Endodermal cell (in vitro differentiated cells): ENCODE measurements at regions not wholly inside any gene's neighbourhood (a gene's known extent, or its start where the extent isn't known, plus 50 kb on each side); places are given as distances from the start of the nearest gene placed in this dataset.

Source experiments
- DNase-seq: peaks from one replicate; pipeline ENCODE4 v3.0.0-alpha.2; 2017
- H3K27ac ChIP-seq: 2 replicates; pipeline ENCODE4 v1.5.1; 2013; ENCODE audit warnings: mild to moderate bottlenecking, low read depth, low read length, moderate library complexity
- H3K27me3 ChIP-seq: 2 replicates; pipeline ENCODE4 v1.6.1; 2013; ENCODE audit warnings: mild to moderate bottlenecking, low read length, moderate library complexity; ENCODE audit not compliant: insufficient read depth, control insufficient read depth, poor library complexity, severe bottlenecking
- H3K36me3 ChIP-seq: 2 replicates; pipeline ENCODE4 v1.7.0; 2013; ENCODE audit warnings: mild to moderate bottlenecking, low read length, moderate library complexity; ENCODE audit not compliant: control insufficient read depth, insufficient read depth
- H3K4me1 ChIP-seq: one replicate; pipeline ENCODE4 v1.7.0; 2013; ENCODE audit warnings: low read length; ENCODE audit not compliant: control insufficient read depth, insufficient read depth
- H3K4me3 ChIP-seq: 2 replicates; pipeline ENCODE4 v1.5.1; 2013; ENCODE audit warnings: mild to moderate bottlenecking, low read length, moderate library complexity
- H3K9ac ChIP-seq: 2 replicates; pipeline ENCODE4 v1.6.1; 2013; ENCODE audit warnings: mild to moderate bottlenecking, low read length, moderate library complexity; ENCODE audit not compliant: poor library complexity, severe bottlenecking; ENCODE audit errors: extremely low read depth
- H3K9me3 ChIP-seq: 2 replicates; pipeline ENCODE4 v1.6.1; 2013; ENCODE audit warnings: mild to moderate bottlenecking, low read length, moderate library complexity; ENCODE audit not compliant: control insufficient read depth
- H3K27ac Mint-ChIP-seq: 2 replicates; pipeline ENCODE4 v1.8.0; 2020; ENCODE audit warnings: mixed read lengths
- H3K27me3 Mint-ChIP-seq: 2 replicates; pipeline ENCODE4 v1.8.0; 2021; ENCODE audit warnings: mild to moderate bottlenecking, mixed read lengths; ENCODE audit not compliant: insufficient read depth
- H3K36me3 Mint-ChIP-seq: 2 replicates; pipeline ENCODE4 v1.8.0; 2020; ENCODE audit warnings: low read depth, mixed read lengths
- H3K4me1 Mint-ChIP-seq: 2 replicates; pipeline ENCODE4 v1.8.0; 2020; ENCODE audit warnings: mixed read lengths
- H3K4me3 Mint-ChIP-seq: 2 replicates; pipeline ENCODE4 v1.8.0; 2020; ENCODE audit warnings: mild to moderate bottlenecking, moderate library complexity, mixed read lengths
- H3K9me3 Mint-ChIP-seq: 2 replicates; pipeline ENCODE4 v1.8.0; 2020; ENCODE audit warnings: mild to moderate bottlenecking, mixed read lengths
- WGBS, 2 experiments: methylation state at CpG; one replicate each; pipeline versions ENCODE4 v1.1.5 to v1.1.7; 2013; ENCODE audit warnings: missing lambda C conversion rate in 2 of 2, mixed read lengths in 1 of 2; ENCODE audit not compliant: insufficient coverage in 1 of 2, insufficient read length in 1 of 2; 5-methylcytosine and 5-hydroxymethylcytosine counted together
- TF ChIP-seq, protein P1 (sequence below): fragments of 200-600 bp; sonication (generic); conservative IDR thresholded peaks from 2 replicates; pipeline ENCODE4 v1.5.0; 2021; ENCODE audit warnings: antibody characterized with exemption, mild to moderate bottlenecking

DNA sequence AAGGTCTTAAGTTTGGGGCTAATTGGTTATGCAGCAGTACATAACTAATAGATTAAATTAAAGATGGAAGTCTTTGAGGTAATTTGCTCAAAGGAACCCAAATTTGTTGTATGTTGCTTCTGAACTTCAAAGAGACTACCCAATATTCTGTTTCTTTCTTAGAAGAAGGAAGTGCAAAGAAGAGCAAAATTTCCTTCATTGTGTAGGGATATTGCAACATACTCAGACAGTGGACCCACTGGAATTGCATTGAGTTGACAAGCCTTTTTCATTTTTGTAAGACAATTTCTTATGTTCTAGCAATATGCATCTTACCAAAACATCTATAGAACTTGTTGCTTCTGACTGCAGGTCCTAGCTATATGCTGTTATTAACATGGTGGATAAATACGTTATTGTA, 527.8 kb downstream of the SH2D4B start:
- no peaks in the 10 kb centered on the region for H3K9me3 Mint-ChIP-seq
- no peaks in the 10 kb centered on the region for H3K27me3 ChIP-seq
- H3K27ac ChIP-seq = no peak overlapping the region
- H3K4me1 ChIP-seq = no peaks in the 10 kb centered on the region
- H3K9me3 ChIP-seq = no peaks in the 10 kb centered on the region
- no peaks in the 10 kb centered on the region for H3K36me3 ChIP-seq
- H3K36me3 Mint-ChIP-seq = no peaks in the 10 kb centered on the region
- no peaks in the 10 kb centered on the region for H3K27me3 Mint-ChIP-seq
- TF ChIP-seq, protein P1, sequence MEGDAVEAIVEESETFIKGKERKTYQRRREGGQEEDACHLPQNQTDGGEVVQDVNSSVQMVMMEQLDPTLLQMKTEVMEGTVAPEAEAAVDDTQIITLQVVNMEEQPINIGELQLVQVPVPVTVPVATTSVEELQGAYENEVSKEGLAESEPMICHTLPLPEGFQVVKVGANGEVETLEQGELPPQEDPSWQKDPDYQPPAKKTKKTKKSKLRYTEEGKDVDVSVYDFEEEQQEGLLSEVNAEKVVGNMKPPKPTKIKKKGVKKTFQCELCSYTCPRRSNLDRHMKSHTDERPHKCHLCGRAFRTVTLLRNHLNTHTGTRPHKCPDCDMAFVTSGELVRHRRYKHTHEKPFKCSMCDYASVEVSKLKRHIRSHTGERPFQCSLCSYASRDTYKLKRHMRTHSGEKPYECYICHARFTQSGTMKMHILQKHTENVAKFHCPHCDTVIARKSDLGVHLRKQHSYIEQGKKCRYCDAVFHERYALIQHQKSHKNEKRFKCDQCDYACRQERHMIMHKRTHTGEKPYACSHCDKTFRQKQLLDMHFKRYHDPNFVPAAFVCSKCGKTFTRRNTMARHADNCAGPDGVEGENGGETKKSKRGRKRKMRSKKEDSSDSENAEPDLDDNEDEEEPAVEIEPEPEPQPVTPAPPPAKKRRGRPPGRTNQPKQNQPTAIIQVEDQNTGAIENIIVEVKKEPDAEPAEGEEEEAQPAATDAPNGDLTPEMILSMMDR = no peak
- H3K9ac ChIP-seq = no peak overlapping the region
- no peak for DNase-seq
- no peak overlapping the region for H3K4me3 ChIP-seq
- H3K4me1 Mint-ChIP-seq = no peaks in the 10 kb centered on the region
- WGBS, 2 experiments = 81 to 86% methylated on average over 1 of the region's 1 CpG
- no peak overlapping the region for H3K27ac Mint-ChIP-seq
- H3K4me3 Mint-ChIP-seq = no peak overlapping the region

GRCh38 chr10:81068460-81068859, 530.8 kb downstream of the SH2D4B start:
- H3K27me3 ChIP-seq = no peaks in the 10 kb centered on the region
- Mint-ChIP-seq H3K4me1 (no peaks in the 10 kb centered on the region), H3K9me3 (no peaks in the 10 kb centered on the region), H3K4me3 (no peak overlapping the region), H3K36me3 (no peaks in the 10 kb centered on the region), H3K27ac (no peak overlapping the region), H3K27me3 (no peaks in the 10 kb centered on the region)
- no peak overlapping the region for H3K27ac ChIP-seq
- no peak overlapping the region for H3K4me3 ChIP-seq
- H3K9me3 ChIP-seq = no peaks in the 10 kb centered on the region
- TF ChIP-seq, protein P1 = no peak
- no peaks in the 10 kb centered on the region for H3K4me1 ChIP-seq
- no peak for DNase-seq
- no peaks in the 10 kb centered on the region for H3K36me3 ChIP-seq
- WGBS, 2 experiments = 82 to 90% methylated on average over 2 to 3 of the region's 3 CpGs
- H3K9ac ChIP-seq = no peak overlapping the region

GRCh38 chr10:81071087-81071796, 533.5 kb downstream of the SH2D4B start:
- Histone ChIP-seq H3K27me3 (no peaks in the 10 kb centered on the region), H3K9ac (no peak overlapping the region), H3K27ac (no peak overlapping the region), H3K9me3 (no peaks in the 10 kb centered on the region), H3K4me1 (no peaks in the 10 kb centered on the region), H3K36me3 (no peaks in the 10 kb centered on the region), H3K4me3 (no peak overlapping the region)
- DNase-seq = no peak
- TF ChIP-seq, protein P1 = no peak
- WGBS, 2 experiments = 68% methylated on average over 2 of the region's 3 CpGs; no CpG with 5 or more reads in 1 of the 2 experiments
- H3K9me3 Mint-ChIP-seq = no peaks in the 10 kb centered on the region
- H3K36me3 Mint-ChIP-seq = no peaks in the 10 kb centered on the region
- no peak overlapping the region for H3K27ac Mint-ChIP-seq
- H3K27me3 Mint-ChIP-seq = no peaks in the 10 kb centered on the region
- H3K4me3 Mint-ChIP-seq = no peak overlapping the region
- H3K4me1 Mint-ChIP-seq = no peaks in the 10 kb centered on the region
